ENCODE measurements at regions not wholly inside any gene's neighbourhood (a gene's known extent, or its start where the extent isn't known, plus 50 kb on each side); places are given as distances from the start of the nearest gene placed in this dataset.

DNA sequence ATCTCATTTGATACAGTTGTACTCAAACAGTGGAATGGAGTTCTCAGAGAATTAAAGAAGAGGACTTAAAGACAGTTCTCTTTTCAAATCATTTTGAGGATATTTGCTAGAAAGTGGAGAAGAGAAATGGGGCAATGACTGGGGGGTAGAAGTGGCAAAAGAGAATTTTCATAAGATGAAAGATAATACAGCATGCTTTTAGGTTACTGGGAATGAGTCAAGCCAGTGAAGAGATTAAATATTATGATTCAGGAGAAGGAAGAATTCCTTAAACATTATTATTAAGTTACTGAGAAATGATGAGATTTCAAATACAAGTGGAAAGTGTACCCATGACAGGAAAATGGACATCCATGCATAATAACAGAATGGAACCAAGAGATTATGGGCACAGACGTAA, 219.0 kb upstream of the DKK2 start:
- TF ChIP-seq EZH2 (IDR thresholded peaks at IDR 0.05; ENCODE audit: borderline replicate concordance, low read depth, low read length, severe bottlenecking) = no peak
- TF ChIP-seq, protein P1, sequence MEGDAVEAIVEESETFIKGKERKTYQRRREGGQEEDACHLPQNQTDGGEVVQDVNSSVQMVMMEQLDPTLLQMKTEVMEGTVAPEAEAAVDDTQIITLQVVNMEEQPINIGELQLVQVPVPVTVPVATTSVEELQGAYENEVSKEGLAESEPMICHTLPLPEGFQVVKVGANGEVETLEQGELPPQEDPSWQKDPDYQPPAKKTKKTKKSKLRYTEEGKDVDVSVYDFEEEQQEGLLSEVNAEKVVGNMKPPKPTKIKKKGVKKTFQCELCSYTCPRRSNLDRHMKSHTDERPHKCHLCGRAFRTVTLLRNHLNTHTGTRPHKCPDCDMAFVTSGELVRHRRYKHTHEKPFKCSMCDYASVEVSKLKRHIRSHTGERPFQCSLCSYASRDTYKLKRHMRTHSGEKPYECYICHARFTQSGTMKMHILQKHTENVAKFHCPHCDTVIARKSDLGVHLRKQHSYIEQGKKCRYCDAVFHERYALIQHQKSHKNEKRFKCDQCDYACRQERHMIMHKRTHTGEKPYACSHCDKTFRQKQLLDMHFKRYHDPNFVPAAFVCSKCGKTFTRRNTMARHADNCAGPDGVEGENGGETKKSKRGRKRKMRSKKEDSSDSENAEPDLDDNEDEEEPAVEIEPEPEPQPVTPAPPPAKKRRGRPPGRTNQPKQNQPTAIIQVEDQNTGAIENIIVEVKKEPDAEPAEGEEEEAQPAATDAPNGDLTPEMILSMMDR (IDR thresholded peaks at IDR 0.05; ENCODE audit: borderline replicate concordance, extremely low read depth, low read length, poor library complexity, severe bottlenecking) = no peak
